OCI-M2 (cell line): ENCODE measurements at regions not wholly inside any gene's neighbourhood (a gene's known extent, or its start where the extent isn't known, plus 50 kb on each side); places are given as distances from the start of the nearest gene placed in this dataset.
"Not testable (repeated sequence)": the region's sequence is repeated elsewhere in the genome, so short reads cannot be mapped to it uniquely, and the experiment has no call there.

ENCODE experiments used
- DNase-seq: peaks from one replicate; lab custom pipeline; 2025; ENCODE audit not compliant: unreplicated experiment; lab: John Stamatoyannopoulos, UW

DNA sequence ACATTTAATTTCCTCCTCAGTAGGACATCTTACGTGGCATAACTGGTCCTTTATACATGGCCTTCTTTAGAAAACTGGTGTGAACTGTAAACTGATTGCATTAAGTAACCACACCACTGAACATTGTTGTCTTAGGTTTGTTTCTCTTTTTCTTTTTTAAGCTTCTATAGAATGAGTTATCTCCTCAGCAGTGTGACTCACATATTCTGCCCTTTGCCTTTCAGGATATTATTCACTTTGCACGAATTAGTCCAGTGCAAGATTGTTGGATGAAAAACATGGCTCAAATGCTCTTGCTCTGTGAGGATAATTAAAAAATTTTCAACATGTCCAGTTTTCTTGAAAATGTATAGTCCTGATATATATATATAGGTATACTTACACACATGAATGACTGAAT is 147.6 kb downstream of the KBTBD8 start:
- DNase-seq: no peak

DNA sequence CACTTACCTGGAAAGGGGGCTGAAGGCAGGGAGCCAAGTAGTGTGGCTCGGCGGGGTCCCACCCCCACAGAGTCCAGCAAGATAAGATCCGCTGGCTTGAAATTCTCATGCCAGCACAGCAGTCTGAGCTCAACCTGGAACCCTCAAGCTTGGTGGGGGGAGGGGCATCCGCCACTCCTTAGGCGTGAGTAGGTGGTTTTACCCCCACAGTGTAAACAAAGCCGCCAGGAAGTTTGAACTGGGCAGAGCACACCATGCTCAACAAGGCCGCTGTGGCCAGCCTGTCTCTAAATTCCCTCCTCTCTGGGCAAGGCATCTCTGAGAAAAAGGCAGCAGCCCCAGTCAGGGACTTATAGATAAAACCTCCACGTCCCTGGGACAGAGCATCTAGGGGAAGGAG is 156.3 kb downstream of the KBTBD8 start:
- DNase-seq: no peak

DNA sequence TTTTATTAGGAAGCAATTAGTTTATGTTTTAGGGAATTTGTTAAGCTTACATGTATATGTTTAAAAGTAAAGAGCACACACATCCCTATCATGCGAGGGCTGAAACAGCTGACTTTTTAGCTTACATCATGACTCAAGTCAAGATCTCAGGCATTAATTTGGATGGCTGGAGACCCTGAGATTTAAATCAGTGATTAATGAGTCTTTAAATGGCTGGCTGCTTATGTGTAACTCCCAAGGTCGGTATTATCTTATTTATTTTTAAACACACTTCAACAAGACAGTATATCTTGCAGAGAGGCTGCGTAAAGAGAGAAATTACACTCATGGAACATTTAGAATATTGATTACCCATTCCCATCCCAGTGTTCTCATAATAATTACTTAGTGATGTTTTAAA is 169.4 kb downstream of the KBTBD8 start:
- DNase-seq: no peak

DNA sequence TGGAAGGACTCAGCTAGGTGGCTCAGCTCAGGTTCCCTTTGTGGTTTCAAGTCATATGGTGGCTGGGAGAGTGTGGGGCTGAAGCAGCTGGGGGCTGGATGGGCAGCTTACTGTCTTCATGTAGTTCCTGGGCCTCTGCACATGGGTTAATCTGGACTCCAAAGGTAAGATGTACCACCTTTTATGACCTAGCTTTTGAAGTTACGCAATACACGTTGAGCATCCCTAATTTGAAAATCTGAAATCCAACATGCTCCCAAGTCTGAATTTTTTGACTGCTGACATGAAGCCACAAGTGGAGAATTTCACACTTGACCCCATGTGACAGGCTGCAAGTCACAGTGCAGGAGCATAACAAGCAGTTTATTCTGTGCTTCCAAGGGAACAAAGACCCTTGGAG is 173.7 kb downstream of the KBTBD8 start:
- no peak for DNase-seq

DNA sequence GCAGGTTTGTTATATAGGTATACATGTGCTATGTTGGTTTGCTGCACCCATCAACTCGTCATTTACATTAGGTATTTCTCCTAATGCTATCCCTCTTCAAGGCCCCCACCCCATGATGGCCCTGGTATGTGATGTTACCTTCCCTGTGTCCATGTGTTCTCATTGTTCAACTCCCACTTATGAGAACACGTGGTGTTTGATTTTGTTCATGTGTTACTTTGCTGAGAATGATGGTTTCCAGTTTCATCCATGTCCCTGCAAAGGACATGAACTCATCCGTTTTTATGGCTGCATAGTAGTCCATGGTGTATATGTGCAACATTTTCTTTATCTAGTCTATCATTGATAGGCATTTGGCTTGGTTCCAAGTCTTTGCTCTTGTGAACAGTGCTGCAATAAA is 175.0 kb downstream of the KBTBD8 start:
- not testable (repeated sequence) for DNase-seq

DNA sequence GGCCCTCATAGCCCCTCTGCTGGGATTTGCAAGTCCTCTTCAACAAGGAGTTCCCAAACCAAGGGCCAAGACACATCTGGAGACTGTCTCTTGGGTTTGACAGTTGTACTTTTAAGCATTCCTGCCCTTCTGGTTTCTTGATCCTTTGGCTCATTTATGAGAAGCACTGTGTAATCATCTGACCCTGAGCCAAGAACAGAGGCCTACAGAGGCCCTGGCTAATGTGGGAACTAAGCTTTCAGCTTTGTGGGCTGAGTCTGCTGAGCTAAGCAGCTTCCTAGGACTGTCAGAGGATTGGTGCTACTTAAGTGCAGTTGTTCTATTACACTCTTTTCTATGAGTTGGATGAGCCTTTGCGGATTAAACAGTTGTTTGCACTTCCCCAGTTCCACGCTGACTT is 178.3 kb downstream of the KBTBD8 start:
- no peak for DNase-seq

DNA sequence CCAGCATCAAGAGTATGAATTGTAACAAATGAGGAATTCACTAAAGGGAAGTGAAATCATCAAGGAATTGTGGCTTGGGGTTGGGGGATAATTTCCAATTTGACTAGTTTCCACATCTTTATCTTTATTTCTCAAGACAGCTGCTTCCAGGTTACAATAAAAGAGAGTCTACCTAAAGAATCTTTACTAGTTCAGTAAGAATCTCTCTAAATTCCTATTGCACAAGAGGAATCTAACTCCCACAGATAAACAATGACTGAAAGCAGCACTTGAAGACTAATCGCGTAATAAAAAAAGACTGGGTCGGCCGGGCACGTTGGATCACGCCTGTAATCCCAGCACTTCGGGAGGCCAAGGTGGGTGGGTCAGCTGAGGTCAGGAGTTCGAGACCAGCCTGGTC is 194.4 kb downstream of the KBTBD8 start:
- DNase-seq: no peak

DNA sequence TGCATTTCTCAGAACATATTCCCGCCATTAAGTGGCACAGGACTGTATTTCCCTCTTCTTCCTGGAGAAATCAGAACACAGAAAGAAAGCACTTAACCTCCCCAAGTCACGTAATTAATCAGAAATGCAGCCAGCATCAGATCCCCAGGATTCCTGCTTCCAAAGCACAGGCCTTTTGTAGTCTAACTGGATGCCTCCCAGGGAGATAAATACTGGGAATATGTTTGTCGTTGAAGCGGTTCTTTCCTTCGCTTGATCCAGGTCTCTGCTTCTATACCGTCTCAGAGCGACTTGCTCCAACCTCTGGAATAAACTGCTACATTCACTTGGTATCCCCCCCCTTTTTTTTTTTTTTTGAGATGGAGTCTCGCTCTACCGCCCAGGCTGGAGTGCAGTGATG is 198.6 kb downstream of the KBTBD8 start:
- no peak for DNase-seq

DNA sequence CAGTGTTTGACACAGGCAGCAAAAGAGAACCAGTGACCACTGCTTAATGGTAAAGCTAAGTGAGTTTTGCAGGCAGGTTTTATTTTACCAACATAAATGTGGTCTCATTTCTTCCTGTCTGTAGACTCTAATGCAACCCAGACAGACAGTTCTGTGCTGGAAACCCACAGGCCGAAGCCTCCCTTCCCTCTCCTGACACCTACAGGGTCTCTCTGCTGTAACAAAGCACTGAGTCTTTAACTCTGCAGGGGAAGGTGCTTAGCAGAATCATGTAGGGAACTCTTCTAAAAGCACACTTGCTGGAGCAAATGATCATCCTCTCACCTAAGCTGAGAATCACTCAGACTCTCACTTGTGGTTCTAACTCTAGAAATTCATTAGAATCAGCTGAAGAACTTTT is 200.3 kb downstream of the KBTBD8 start:
- no peak for DNase-seq

DNA sequence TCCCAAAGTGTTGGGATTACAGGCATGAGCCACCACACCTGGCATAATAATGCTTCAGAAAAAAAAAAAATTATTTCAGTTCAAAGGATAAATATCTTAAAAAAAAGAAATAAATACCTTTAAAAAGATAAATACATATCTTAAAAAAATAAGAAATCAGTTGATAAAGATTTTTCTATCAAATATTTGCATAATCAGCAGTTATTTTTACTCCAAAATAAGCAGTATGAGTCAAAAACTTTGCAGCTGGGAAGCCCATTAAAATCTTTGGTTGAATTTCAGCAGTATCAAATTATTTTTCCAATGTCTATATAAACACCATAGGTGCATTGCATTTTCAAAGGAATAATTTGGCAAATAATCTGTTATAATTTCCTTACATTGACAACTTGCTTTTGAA is 202.5 kb downstream of the KBTBD8 start:
- no peak for DNase-seq

DNA sequence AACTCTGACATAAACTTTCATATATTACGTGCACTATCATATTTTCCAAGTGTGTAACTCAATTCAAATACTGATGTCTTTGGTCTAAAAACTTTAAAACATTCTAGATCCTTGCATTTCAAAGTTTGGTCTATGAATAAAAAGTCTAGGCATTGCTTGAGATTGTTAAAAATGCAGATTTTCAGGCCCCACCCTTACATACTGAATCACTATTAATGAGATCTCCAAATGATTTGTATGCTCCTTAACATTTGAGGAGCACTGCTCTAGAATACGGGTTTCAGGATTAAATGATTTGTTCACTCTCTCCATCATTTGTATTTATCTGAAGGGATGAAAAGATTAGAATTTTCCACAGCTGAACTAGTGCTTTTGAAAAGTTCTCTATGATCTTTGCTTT is 202.9 kb downstream of the KBTBD8 start:
- no peak for DNase-seq

DNA sequence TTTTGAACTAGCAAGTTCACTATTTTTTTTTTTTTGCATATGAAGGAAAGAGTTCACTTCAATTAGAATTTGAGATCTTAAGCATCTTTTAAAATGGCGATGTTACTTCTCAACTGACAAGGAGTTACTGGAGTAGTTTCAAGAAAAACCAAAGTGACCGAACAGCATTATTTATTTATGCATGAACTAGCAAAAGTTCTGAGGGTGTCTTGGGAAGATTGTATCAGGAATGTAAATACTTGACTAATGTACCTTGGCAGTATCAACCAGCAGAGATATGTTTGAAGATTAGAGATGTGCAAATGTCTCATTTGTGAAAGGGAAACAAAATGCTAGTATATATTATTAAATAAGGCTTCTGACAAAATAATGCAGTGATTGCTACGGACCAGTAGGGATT is 203.9 kb downstream of the KBTBD8 start:
- DNase-seq: no peak

DNA sequence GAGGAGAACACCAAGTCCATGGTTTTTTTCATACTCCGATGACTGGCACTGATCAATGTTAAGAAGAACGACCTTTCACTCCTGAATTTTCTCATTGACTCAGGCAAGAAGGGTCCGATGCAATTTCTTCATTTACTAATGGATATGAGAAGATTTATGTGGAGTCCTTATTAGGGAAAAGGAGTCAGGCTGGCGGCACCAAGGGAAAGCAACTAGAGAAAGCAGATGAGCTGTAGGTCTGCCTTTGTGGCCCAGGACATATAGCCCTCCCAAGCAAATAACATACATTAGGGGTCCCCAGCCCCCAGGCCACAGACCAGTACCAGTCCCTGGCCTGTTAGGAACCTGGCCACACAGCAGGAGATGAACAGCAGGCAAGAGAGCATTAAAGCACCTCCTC is 206.8 kb downstream of the KBTBD8 start:
- DNase-seq: no peak

DNA sequence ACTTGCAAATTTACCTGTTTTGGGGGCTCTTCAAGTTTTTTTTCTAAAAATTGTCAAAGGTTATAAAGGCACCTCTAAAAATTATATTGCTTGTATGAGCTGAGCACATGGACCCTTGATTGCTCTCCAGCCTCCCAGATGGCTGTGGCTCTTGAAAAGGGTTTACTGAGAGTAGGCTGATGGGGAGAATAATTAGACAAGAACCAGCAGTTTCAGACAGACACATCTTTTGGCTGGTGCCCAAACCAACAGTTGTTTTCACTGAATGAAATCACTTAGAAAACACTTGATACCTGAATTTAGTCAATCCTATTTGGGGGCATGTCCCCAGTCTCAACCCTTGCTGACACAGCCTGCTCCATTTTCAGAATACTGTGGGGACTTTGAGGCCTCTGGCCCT is 217.6 kb downstream of the KBTBD8 start:
- no peak for DNase-seq

DNA sequence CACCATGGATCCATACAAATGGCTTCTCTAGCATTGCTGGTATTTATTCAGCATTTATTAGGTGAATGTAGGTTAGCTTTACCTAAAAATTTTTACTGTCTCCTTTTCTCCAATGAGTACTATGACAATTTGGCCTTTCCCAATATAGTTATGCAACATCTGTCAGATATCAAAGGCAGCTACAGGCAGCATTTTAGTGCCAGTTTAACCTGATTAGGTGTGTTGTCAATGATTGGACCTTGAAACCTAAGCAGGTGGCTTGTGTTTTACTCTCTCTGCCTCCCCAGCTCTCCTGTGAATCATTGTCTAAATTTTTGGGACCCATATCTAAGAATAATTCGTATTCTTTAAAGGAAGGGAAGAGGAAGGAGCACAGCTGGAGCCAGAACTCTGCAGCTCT is 228.9 kb downstream of the KBTBD8 start:
- no peak for DNase-seq

DNA sequence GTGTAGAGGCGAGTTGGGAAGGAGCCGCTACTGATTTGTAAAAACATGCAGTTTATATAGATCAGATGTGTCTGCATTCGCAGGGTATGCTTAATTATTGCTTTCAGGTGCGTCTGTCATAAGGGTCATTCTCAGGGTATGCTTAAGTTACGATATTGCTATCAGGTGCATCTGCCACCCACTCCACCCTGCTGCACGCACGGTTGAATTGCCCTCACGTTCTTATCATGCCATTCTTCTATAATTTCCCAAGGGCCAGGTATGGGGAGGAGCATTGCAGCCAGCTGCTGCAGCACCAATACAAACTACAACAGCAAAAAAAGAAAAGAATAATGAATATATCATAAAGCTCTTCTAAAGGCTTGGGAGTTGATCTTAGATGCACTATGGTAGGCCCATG is 230.0 kb downstream of the KBTBD8 start:
- no peak for DNase-seq

DNA sequence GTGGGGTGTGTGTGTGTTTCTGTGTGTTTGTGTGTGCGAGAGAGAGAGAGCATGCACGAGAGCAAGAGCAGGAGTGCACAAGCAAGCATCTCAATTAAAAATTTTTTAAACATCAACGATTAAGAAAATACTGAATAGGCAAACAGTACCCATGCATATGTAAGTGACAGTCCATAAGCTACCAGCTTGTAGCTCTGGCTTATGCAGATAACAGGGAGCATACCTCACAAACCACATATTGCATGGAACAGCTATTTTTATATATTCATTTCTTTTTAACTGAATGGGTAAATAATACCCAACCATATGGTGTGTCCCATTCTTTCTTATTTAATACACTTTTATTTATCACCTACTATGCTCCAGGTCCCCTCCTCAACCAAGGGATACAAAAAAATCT is 234.5 kb downstream of the KBTBD8 start:
- no peak for DNase-seq

DNA sequence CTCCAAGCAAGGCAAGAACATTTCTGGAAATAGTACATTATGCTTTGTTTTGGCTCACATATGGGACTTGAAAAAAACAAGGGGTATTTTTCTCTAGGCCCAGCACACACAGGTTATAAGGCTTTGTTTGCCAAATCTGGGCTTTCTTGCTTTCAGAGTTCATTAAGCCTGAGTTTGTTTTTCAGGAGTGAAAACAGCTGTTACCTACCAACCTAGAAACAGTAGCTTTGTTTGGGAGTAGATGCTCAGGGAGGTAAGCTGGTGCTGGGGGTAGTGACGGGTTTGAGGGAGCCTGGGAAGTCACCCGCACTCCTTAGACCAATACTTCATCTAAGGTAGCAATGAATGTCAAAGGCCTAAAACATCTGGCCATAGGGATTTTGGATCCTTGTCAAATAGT is 241.2 kb downstream of the KBTBD8 start:
- no peak for DNase-seq

DNA sequence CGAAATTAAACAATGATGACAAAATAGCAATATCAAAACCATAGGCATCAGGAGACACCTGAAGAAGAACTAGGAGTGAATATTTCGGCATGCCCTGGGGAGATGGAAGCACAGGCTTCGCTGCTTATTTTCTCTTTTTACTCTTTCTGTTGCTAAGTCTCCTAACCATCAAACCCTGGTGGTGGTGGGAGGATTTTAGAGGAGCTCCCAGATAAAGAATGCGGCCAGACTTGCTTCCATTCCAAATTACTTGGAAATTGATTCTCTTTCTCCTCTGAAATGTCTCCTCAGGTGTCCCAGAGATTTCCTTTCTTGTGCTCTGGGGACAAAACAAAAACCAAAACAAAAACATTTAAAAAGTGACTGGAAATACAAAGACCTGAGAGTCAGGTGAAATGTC is 243.0 kb downstream of the KBTBD8 start:
- no peak for DNase-seq

DNA sequence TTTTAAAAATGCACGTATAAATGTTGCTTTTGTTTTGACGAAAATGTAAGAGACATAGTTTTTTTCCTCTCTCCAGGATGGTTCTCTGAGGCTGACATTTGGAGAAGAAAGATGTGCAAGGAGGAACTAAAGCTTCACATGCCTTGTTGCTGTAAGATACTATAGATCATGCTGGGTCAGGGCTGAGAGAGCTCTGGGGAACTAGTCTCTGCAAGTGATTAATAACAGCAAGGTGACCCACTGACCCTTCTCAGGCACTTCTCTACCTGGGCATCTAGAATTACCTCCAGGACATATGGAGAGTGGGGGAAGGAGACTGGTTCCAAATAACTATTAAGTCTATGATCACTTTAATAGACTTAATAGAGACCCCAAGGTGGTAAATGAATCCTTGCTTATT is 246.0 kb downstream of the KBTBD8 start:
- DNase-seq: no peak

DNA sequence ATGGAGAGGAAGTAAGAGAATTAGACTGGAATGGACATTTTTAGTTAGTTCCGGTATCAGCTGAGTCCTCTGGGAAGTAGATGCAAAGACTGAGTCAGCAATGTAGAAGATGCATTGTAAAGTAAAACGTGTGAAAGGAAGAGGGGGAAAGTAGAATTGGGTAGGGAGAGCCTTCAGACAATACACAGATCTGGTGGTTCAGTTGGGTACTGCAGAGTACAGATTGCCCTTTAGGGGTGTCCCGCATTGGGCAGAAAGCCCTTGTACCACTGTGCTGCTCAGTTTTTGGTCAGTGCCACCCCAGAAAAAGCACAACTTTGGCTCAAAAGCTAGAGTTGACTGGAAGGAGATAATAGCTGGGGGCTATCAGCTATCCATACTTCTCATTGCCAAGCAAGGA is 247.4 kb downstream of the KBTBD8 start:
- no peak for DNase-seq

DNA sequence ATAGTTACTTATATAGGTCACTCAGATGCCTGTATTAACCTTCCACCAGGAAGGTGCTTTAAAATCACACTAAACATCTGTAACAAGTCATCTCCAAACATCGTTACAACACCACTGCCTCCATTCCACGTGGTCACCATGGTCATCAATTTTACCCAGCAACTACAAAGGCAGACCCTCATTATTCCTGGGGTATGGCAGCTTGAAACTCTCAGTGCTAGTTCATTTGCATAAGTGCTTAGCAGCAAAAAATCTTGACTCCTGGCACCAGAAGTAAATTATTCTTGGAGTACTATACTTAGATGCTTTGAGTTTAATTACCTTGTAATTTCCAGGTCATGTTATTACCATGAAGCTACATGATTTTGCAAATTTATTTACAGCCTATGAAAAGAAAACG is 250.6 kb downstream of the KBTBD8 start:
- no peak for DNase-seq

DNA sequence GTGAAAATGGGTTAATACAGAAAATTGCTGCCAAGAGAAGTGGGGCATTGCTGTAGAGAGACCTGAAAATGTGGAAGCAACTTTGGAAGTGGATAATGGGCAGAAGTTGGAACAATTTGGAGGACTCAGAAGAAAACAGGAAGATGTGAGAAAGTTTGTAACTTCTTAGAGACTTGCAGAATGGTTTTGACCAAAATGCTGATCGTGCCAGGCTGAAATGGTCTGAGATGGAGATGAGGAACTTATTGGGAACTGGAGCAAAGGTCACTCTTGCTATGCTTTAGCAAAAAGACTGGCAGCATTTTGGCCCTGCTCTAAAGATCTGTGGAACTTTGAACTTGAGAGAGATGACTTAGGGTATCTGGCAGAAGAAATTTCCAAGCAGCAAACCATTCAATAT is 254.8 kb downstream of the KBTBD8 start:
- DNase-seq: not testable (repeated sequence)

DNA sequence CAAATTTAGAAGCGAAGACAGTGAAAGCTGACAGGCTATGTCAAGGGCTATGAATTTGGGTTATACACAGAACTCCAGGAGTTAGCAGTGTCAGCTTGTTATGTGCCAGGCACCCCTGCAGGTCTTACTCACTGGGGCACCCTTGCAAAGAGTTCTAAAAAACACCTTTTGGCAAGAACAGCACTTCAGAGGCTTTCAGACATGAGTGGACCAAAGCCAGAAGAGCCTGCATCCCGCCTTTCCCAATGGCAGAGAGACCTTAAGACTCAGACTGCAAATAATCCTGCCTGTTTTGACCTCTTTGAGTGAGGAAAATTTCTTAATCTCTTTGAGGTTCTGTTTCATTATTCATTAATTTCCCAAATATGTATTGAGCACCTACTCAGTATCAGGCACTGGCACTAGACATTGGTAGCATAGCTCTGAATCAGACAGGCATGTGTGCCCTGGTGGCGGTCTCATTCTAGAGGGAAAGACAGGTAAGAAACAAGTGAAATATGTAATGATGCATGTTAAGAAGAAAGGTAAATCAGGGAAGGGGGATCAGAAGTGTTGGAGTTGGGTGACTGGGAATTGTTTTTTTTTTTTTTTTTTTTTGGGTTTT is 280.0 kb downstream of the KBTBD8 start:
- DNase-seq: no peak
